Bone marrow (tissue), 2 donors: ENCODE measurements at regions not wholly inside any gene's neighbourhood (a gene's known extent, or its start where the extent isn't known, plus 50 kb on each side); places are given as distances from the start of the nearest gene placed in this dataset.
"Not testable (repeated sequence)": the region's sequence is repeated elsewhere in the genome, so short reads cannot be mapped to it uniquely, and the experiment has no call there.

Experiments
- DNase-seq, 2 donors: peaks; one replicate each; lab custom pipeline; 2025; lab: John Stamatoyannopoulos, UW

DNA sequence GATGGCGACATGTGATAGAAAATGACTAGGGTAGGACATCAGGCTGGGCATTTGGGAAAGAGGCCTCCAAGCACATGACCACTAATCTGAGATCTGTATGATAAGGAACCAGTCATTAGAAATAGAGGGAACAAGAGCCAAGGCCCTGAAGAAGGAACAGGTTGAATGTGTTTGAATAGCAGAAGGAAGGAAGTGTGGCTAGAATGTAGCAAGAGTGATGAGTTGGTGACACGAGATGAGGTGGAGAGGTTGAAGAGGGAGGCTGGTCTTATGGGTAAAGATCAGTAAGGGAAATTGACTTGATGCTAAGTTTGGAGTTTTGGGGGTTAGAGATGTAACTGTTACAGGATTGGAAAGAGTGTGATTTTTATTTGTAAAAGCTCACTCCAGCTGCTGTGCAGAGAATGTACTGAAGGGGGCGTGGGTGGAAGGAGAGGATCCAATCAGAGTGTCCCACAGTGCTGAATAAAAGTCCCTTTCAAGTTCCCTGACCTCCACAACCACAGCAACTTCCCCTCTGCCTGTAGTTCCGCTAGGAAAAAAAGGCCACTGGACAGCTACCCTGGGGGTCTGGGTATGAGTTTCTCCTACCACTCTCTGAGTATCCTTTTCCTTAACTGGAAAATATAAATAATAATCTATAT lies 295.0 kb downstream of the OMA1 start:
- DNase-seq = no peak

- DNase-seq = no peak
These were observed 296.0 kb downstream of the OMA1 start for GRCh38 chr1:58250587-58250948.

- DNase-seq = no peak
These were observed 296.6 kb downstream of the OMA1 start for GRCh38 chr1:58249737-58250586.

GRCh38 chr1:58249388-58249736 lies 297.2 kb downstream of the OMA1 start:
- DNase-seq = no peak

- no peak for DNase-seq
These were observed 297.7 kb downstream of the OMA1 start for GRCh38 chr1:58248791-58249190.

DNA sequence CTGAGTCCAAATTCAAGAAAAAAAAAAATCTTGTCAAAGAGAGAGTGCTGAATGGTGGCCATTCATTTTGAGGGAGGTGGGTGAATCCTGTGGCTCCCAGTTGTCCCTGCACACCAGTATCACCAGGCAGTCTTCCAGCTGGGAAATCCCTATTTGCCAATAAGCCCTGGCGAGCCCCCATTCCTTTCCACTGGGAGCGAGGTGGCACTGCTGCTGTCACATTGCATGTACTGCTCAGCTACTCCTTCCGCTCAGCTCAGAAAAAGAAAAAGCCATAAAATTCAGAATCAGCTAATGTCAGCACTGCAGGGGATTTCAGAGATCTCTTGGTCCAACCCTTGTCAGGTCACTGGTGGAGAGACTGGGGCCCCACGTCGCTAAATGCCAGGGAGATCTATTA lies 298.5 kb downstream of the OMA1 start:
- DNase-seq = no peak

DNA sequence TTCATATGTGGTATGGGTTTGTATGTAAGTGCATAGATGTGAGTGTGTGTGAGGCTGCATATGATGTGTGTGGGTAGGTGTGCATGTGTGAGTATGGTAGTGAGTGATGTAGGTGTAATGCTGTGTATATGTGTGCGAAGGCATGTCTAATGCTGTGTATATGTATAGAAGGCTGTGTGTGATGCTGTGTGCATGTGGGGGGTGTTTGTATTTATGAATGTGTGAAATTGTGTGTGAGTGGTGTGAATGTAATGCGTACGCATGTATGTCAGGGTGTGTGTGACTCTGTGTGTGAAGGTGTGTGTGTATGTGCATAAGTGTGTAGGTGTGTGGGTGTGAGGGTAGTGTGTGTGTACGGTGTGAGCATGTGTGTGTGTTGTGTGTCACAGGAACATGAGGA lies 300.0 kb downstream of the OMA1 start:
- no peak for DNase-seq

GRCh38 chr1:58244872-58245271 lies 301.7 kb downstream of the OMA1 start:
- DNase-seq = no peak

DNA sequence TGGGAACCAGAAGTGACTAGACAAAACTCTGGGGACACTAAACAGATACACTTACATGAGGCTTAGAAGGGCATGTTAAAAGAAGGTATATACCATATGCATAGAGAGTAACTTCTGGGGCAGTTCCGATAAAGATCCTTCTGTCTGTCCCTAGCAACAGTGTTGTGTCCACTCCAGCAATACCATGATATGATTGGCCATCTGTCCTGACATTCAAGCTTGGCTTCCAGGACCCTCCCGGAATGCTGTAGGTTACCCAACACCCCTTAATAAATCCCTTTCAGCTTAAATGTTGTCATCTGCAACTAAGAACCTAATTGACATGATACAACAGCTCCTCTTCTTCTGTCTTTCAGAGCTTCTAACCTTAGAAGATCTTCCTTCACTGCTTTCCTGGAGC lies 307.7 kb downstream of the OMA1 start:
- no peak for DNase-seq

DNA sequence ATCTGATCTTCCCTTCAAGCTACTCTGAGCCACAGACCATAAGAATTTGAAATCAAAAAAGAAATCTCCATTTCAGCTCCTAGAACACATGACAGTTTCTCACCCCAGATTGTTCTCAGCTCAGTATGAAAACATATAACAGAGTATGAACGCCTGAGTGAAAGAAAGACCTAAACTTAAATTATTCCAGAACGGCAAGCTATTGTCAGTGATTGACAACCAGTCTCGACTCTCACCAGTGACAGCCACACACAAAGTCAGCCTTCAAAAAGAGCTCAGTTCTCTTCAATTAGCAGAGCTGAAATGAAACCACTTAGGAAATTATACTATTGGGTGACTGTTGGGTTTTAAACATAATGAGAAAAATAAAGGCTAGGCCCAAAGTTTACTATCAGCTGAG lies 312.8 kb downstream of the OMA1 start:
- no peak for DNase-seq

- no peak for DNase-seq
These were observed 315.3 kb downstream of the OMA1 start for GRCh38 chr1:58231204-58231603.

- no peak for DNase-seq
These were observed 318.9 kb downstream of the OMA1 start for GRCh38 chr1:58227604-58228003.

DNA sequence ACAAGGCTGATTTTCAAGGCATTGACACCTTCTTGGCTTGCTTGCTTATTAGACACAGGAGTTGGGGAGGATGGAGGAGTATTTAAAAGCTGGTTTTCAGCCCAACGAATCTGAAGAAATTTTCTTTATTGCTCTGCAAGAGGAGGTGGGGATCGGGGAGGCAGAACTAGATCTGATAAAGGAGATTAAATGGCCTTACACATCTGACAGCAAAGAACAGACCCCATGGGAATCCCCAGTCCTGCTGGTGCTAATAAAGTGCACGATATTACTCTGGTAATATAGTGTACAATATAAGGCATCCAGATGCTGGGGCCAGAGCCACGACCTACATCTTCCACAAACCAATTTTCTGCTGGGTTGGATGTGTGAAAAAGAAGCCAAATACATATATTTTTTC lies 323.0 kb downstream of the OMA1 start:
- no peak for DNase-seq

DNA sequence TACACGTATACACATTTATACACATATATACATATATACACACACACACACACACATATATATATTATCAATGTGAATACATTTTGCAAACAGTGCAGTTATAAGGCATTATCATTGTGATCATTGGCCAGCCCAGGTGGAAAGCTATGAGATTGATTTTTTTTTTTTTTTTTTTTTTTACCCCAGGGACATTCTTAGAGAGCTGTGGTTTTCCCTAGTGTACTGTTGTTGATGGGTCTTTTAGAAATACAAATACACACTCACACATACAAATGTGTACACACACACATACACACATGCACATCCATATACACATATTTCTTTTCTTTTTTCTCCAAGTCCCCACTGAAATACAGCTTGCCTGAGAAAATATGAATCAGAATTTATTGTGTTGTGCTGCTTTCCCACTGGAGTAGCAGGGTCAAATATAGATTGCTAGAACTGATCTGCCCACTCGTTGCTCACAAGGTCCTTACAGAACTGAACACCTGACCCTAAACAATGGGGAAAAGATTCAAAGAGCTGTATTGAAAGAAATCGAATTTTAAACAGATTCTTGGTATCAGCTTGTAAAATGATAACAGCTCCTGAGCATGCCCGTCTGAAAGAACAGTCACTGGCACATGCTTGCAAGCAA lies 325.6 kb downstream of the OMA1 start:
- DNase-seq = no peak

- DNase-seq = not testable (repeated sequence)
These were observed 330.4 kb downstream of the OMA1 start for GRCh38 chr1:58216169-58216568.

- no peak for DNase-seq
These were observed 331.9 kb downstream of the OMA1 start for GRCh38 chr1:58214674-58215073.

- no peak for DNase-seq
These were observed 334.7 kb downstream of the OMA1 start for GRCh38 chr1:58211869-58212268.

DNA sequence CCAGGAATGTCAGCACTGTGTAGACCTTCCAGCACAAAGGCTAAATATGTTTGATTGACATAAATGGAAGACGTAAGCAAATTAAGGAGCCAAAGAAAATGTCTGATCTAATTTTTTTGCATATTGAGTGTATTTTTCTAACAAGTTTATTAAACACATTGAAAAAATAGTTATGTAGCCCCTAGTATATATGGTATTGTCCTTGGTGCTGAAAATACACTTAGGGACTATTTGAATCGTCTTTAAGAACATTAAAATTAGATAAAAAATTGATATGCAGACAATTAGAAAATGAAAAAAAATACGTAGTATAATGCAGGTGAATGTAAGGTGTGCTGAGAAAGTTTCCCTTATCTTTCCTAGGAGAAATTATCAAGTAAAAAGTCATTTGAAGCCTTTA lies 337.0 kb downstream of the OMA1 start:
- DNase-seq = no peak

- no peak for DNase-seq
These were observed 339.8 kb downstream of the OMA1 start for GRCh38 chr1:58206749-58207148.

GRCh38 chr1:58204284-58204683 lies 342.2 kb downstream of the OMA1 start:
- DNase-seq = no peak

GRCh38 chr1:58201492-58202106 lies 344.9 kb downstream of the OMA1 start:
- DNase-seq = no peak

- DNase-seq = no peak
These were observed 346.1 kb downstream of the OMA1 start for GRCh38 chr1:58200437-58200836.

DNA sequence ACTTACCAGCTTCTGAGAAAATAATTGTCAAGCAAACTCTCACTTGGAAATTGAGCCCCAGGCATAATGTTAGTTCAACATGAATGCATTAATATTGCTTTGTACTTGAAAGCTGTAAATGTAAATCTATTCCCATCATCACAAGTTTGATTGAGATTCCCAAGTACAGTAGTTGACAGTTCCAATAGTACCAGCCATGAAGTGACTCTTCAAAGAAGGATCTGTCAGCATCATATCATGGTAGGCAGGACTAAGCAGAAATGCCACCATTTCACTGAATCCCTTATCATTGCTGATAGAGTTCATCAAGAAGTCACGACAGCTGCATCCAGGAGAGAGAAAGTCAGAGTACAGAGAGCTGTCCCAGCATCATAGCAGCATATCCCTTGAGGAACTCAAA lies 348.7 kb downstream of the OMA1 start:
- no peak for DNase-seq
